Caco-2 (cell line): ENCODE measurements at regions not wholly inside any gene's neighbourhood (a gene's known extent, or its start where the extent isn't known, plus 50 kb on each side); places are given as distances from the start of the nearest gene placed in this dataset.

ENCODE experiments used
- BruUV-seq: library from RNA; stranded (reverse); fragments of 400-500 nt; replicated peaks from 2 replicates; lab custom pipeline; 2021; lab: Mats Ljungman, UMichigan
- CTCF ChIA-PET: fragments of 300-600 bp; sonication (Branson Sonifier 250); formaldehyde crosslinking; loops from one replicate; lab custom pipeline; 2022; ENCODE audit warnings: antibody characterized with exemption; lab: Charles Lee
- POLR2A ChIA-PET: fragments of 300-600 bp; sonication (Branson Sonifier 250); formaldehyde crosslinking; loops from one replicate; lab custom pipeline; 2022; ENCODE audit warnings: antibody characterized with exemption; lab: Charles Lee
- DNase-seq, 2 experiments: peaks; one replicate each; pipeline versions ENCODE4 v3.0.0 to v3.0.0-alpha.2; 2020 to 2022
- H3K27me3 ChIP-seq: replicated peaks from 2 replicates; pipeline ENCODE4 v1.6.0; 2011; ENCODE audit warnings: low read length; ENCODE audit not compliant: control insufficient read depth, insufficient read depth
- H3K36me3 ChIP-seq: 2 replicates; pipeline ENCODE4 v1.5.1; 2011; ENCODE audit warnings: low read length; ENCODE audit not compliant: control insufficient read depth, insufficient read depth
- H3K4me1 ChIP-seq: fragments of 250-450 bp; sonication (Bioruptor Pico); 2 replicates; pipeline ENCODE4 v1.5.1; 2020; ENCODE audit warnings: mild to moderate bottlenecking
- H3K4me3 ChIP-seq: 2 replicates; pipeline ENCODE4 v1.5.1; 2011; ENCODE audit warnings: low read depth, mild to moderate bottlenecking, control low read depth, low read length
- H3K9me3 ChIP-seq: fragments of 250-450 bp; sonication (Bioruptor Pico); 2 replicates; pipeline ENCODE4 v1.5.1; 2020; ENCODE audit warnings: mild to moderate bottlenecking, moderate library complexity
- H3K27ac Mint-ChIP-seq: one replicate; pipeline ENCODE4 v1.8.0; 2022; ENCODE audit warnings: mixed read lengths; ENCODE audit not compliant: unreplicated experiment
- H3K27me3 Mint-ChIP-seq: one replicate; pipeline ENCODE4 v1.8.0; 2022; ENCODE audit warnings: mixed read lengths; ENCODE audit not compliant: insufficient read depth, unreplicated experiment
- H3K36me3 Mint-ChIP-seq: one replicate; pipeline ENCODE4 v1.8.0; 2022; ENCODE audit warnings: mild to moderate bottlenecking, mixed read lengths; ENCODE audit not compliant: insufficient read depth, unreplicated experiment
- H3K4me1 Mint-ChIP-seq: one replicate; pipeline ENCODE4 v1.8.0; 2022; ENCODE audit warnings: low read depth, mixed read lengths; ENCODE audit not compliant: unreplicated experiment
- H3K4me3 Mint-ChIP-seq: one replicate; pipeline ENCODE4 v1.8.0; 2022; ENCODE audit warnings: mild to moderate bottlenecking, moderate library complexity, mixed read lengths; ENCODE audit not compliant: unreplicated experiment
- H3K9me3 Mint-ChIP-seq: one replicate; pipeline ENCODE4 v1.8.0; 2022; ENCODE audit warnings: mixed read lengths; ENCODE audit not compliant: unreplicated experiment
- CTCF ChIP-seq, 2 experiments: fragments of 200-600 bp in 1 of 2; IDR thresholded peaks; 1 replicate in 1 of 2; 2 replicates in 1 of 2; pipeline versions ENCODE4 v1.5.1 to v1.8.0; 2011 to 2022; ENCODE audit warnings: antibody characterized with exemption in 1 of 2, control low read depth in 1 of 2, inconsistent platforms in 1 of 2, low read depth in 1 of 2, low read length in 1 of 2, mild to moderate bottlenecking in 1 of 2, moderate library complexity in 1 of 2; ENCODE audit not compliant: insufficient read depth in 1 of 2, severe bottlenecking in 1 of 2, unreplicated experiment in 1 of 2
- intact Hi-C: fragments of 100-400 bp; cut with micrococcal nuclease; formaldehyde crosslinking; loops from one replicate; pipeline ENCODE4 v1.10.0; 2022; ENCODE audit not compliant: unreplicated experiment

GRCh38 chr6:151154418-151154817 lies 85.3 kb upstream of the AKAP12 start:
- Histone ChIP-seq H3K4me3 (no peak overlapping the region), H3K36me3 (no peaks in the 10 kb centered on the region), H3K9me3 (no peaks in the 10 kb centered on the region), H3K4me1 (0 out of 2 replicates have a peak, but pooled peaks cover 6% of the 10 kb centered on the region), H3K27me3 (no peaks in the 10 kb centered on the region)
- BruUV-seq = no TSS peak
- Mint-ChIP-seq H3K27me3 (no peaks in the 10 kb centered on the region), H3K9me3 (no peaks in the 10 kb centered on the region), H3K36me3 (no peaks in the 10 kb centered on the region), H3K4me3 (no peak overlapping the region), H3K4me1 (peaks cover 10% of the 10 kb centered on the region), H3K27ac (no peak overlapping the region)
- intact Hi-C loops = no loop called here
- ChIA-PET POLR2A (interaction anchor here (0.6 kb wide), 1 partner anchor 16 kb away, joined by 3 read pairs; no protein-coding TSS in a partner anchor), CTCF (interaction anchor here (0.7 kb wide), 1 partner anchor 140 kb away, joined by 3 read pairs; no protein-coding TSS in a partner anchor)
- no peak for TF ChIP-seq CTCF (IDR thresholded peaks at IDR 0.05; ENCODE audit: insufficient read depth in 1 of 2, low read depth in 1 of 2, low read length in 1 of 2, severe bottlenecking in 1 of 2, unreplicated experiment in 1 of 2)
- no peak for DNase-seq

GRCh38 chr6:151155095-151155494 lies 84.7 kb upstream of the AKAP12 start:
- H3K9me3 ChIP-seq = no peaks in the 10 kb centered on the region
- Mint-ChIP-seq H3K27ac (no peak overlapping the region), H3K4me3 (no peak overlapping the region), H3K4me1 (peaks cover 10% of the 10 kb centered on the region), H3K27me3 (no peaks in the 10 kb centered on the region), H3K9me3 (no peaks in the 10 kb centered on the region), H3K36me3 (no peaks in the 10 kb centered on the region)
- no peak for TF ChIP-seq CTCF (IDR thresholded peaks at IDR 0.05; ENCODE audit: insufficient read depth in 1 of 2, low read depth in 1 of 2, low read length in 1 of 2, severe bottlenecking in 1 of 2, unreplicated experiment in 1 of 2)
- no peak for DNase-seq
- H3K36me3 ChIP-seq = no peaks in the 10 kb centered on the region
- intact Hi-C loops = no loop called here
- ChIA-PET CTCF (no interaction called here), POLR2A (no interaction called here)
- H3K4me1 ChIP-seq = 0 out of 2 replicates have a peak, but pooled peaks cover 6% of the 10 kb centered on the region
- no peak overlapping the region for H3K4me3 ChIP-seq
- H3K27me3 ChIP-seq = no peaks in the 10 kb centered on the region
- BruUV-seq = no TSS peak

- intact Hi-C loops = no loop called here
- CTCF ChIA-PET = interaction anchor here (1.4 kb wide), 1 partner anchor 147 kb away, joined by 4 read pairs; no protein-coding TSS in a partner anchor
- peaks cover 6% of the 10 kb centered on the region for H3K36me3 Mint-ChIP-seq
- no peaks in the 10 kb centered on the region for H3K4me1 Mint-ChIP-seq
- Histone ChIP-seq H3K27me3 (no peaks in the 10 kb centered on the region), H3K4me1 (no peaks in the 10 kb centered on the region), H3K9me3 (no peaks in the 10 kb centered on the region), H3K4me3 (no peak overlapping the region), H3K36me3 (no peaks in the 10 kb centered on the region)
- no peak for TF ChIP-seq CTCF (IDR thresholded peaks at IDR 0.05; ENCODE audit: insufficient read depth in 1 of 2, low read depth in 1 of 2, low read length in 1 of 2, severe bottlenecking in 1 of 2, unreplicated experiment in 1 of 2)
- H3K9me3 Mint-ChIP-seq = no peaks in the 10 kb centered on the region
- H3K4me3 Mint-ChIP-seq = peak overlapping the region; percentile 37
- no peaks in the 10 kb centered on the region for H3K27me3 Mint-ChIP-seq
- peak overlapping the region; percentile 53 for H3K27ac Mint-ChIP-seq
- DNase-seq = peak; percentile 81 to 86
- BruUV-seq = no TSS peak
- POLR2A ChIA-PET = no interaction called here
Observed at GRCh38 chr6:151160929-151161757, 78.6 kb upstream of the AKAP12 start.
